GM12864 (cell line): ENCODE measurements at regions not wholly inside any gene's neighbourhood (a gene's known extent, or its start where the extent isn't known, plus 50 kb on each side); places are given as distances from the start of the nearest gene placed in this dataset.
"Not testable (repeated sequence)": the region's sequence is repeated elsewhere in the genome, so short reads cannot be mapped to it uniquely, and the experiment has no call there.

ENCODE experiments used
- DNase-seq: peaks from one replicate; pipeline ENCODE4 v3.0.0-alpha.2; 2011; ENCODE audit warnings: low read depth
- H3K4me3 ChIP-seq: 2 replicates; pipeline ENCODE4 v1.5.1; 2011; ENCODE audit warnings: mild to moderate bottlenecking, low read depth, low read length, control low read depth
- TF ChIP-seq, protein P1 (sequence below): IDR thresholded peaks from 2 replicates; pipeline ENCODE4 v1.5.1; 2011; ENCODE audit warnings: low read depth, mild to moderate bottlenecking, moderate library complexity, low read length, control low read depth, inconsistent platforms; ENCODE audit errors: missing control alignments

DNA sequence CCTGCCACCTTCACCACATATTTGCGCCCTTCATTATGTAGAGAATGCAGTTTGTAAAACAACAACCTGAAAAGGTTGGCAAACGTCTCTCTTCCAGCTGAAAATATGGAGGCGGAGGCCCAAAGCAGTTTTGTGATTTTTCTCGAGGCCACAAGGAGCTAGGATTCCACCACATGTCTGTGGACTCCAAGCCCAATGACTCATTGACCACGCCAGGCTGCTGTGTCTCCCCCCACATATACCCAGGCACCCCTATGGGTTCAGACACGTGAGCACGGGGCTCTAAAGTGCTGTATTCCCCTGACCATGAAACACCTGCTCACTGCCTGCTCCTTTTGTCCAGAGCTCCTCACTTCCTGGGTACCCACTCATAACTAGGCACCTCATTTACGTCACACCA, 121.4 kb upstream of the CDH5 start:
- no peak overlapping the region for H3K4me3 ChIP-seq
- TF ChIP-seq, protein P1, sequence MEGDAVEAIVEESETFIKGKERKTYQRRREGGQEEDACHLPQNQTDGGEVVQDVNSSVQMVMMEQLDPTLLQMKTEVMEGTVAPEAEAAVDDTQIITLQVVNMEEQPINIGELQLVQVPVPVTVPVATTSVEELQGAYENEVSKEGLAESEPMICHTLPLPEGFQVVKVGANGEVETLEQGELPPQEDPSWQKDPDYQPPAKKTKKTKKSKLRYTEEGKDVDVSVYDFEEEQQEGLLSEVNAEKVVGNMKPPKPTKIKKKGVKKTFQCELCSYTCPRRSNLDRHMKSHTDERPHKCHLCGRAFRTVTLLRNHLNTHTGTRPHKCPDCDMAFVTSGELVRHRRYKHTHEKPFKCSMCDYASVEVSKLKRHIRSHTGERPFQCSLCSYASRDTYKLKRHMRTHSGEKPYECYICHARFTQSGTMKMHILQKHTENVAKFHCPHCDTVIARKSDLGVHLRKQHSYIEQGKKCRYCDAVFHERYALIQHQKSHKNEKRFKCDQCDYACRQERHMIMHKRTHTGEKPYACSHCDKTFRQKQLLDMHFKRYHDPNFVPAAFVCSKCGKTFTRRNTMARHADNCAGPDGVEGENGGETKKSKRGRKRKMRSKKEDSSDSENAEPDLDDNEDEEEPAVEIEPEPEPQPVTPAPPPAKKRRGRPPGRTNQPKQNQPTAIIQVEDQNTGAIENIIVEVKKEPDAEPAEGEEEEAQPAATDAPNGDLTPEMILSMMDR = no peak
- no peak for DNase-seq

DNA sequence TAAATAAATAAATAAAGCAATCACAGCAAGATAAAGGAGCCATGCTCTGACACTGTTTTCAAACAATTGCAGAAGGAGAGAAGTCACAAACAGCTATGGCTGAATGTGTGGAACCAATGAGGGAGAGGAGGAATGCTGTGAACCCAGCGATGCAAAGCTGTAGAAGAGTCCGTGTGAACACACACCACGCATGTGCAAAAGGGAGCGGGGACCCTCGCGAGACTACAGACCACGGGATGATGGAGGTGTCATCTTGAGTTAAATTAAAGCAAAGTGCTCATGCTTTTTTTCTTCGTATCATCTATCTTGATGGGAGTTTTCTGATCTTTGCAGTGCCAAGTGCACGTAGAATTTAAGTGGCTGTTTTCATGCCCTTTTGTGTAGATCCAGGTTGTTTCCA, 123.8 kb upstream of the CDH5 start:
- H3K4me3 ChIP-seq = no peak overlapping the region
- no peak for DNase-seq
- TF ChIP-seq, protein P1 = no peak

DNA sequence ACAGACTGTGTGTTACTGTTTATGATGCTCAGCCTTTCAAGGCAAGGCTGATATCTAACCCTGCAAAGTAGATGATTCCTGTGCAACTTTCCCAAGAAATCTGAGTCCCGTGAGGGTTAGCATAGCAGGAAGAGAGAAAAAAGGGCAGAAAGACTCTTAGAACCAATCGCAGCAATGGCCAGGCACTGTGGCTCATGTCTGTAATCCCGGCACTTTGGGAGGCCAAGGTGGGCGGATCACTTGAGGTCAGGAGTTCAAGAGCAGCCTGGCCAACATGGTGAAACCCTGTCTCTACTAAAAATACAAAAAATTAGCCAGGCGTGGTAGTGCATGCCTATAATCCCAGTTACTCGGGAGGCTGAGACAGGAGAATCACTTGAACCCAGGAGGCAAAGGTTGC, 124.3 kb upstream of the CDH5 start:
- not testable (repeated sequence) for H3K4me3 ChIP-seq, DNase-seq

DNA sequence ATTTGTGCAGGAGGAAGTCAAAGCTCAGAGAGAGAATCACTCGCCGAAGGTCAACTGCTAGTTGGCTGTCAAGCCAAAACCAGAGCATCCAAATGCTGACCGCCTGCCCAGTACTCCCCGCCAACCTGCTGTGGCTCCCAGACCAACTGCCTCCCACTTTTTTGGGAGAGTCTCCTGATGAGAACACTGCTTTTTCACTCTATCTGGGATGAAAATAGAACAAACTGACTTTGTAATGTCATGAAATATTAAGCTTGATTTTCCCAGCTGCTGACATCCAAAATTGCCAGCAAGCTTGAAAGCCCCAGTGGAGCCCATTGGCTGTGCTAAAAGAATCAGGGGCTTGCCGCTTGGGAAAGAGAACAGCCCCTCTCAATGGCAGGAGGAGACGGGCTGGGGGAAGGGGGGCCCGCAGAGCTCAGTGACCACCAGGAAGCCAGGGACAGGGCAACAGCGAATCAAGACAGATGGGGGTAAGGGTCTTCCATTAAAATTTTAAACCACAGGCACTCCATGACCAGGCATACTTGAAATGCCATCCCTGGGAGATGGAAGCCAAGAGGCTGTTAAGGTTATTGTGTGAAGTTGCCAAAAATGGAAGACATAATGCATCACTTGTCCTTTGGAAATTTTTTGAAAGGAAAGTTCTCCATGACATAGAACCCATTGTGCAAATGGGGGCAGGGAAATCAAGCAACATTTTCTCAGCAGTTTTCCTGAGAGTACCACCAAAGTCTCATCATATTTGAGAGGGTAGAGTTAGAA, 125.7 kb upstream of the CDH5 start:
- no peak for DNase-seq
- TF ChIP-seq, protein P1 = no peak
- no peak overlapping the region for H3K4me3 ChIP-seq

DNA sequence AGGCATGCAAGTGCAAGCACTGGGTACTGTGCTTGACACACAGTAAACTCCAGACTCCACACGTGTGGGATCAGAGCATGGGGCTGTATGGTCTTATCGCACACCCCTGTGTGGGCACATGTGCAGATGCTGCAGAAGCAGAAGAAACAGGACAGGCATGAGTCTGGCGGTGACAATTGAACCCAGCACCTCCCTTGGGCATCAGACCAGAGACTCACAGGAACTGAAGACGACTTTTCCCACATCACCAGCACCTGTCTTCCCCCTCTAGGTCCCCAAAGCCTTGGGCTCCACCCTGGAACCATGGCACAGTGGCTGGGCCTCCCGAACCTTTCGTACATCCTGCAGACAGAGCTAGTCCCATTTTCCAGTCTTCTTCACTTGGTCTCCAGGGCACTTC, 126.4 kb upstream of the CDH5 start:
- no peak overlapping the region for H3K4me3 ChIP-seq
- TF ChIP-seq, protein P1 = no peak
- DNase-seq = no peak

DNA sequence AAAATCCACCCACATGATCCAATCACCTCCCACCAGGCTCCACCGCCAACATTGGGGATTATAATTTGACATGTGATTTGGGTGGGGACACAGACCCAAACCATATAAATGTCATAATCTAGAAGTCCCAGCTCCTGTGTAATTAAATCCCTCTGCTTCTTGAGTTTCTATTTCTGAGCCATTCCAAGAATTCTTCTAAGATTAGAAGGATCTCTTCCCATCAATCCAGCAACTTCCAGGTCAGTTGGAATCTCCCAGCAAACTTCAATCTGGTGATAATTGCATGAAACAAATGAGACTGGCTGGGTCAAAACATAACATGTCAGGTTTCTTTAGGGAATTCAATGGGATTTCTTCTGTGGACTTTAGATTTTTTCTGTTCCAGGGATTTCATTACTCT, 127.8 kb upstream of the CDH5 start:
- TF ChIP-seq, protein P1 = no peak
- no peak overlapping the region for H3K4me3 ChIP-seq
- DNase-seq = no peak

DNA sequence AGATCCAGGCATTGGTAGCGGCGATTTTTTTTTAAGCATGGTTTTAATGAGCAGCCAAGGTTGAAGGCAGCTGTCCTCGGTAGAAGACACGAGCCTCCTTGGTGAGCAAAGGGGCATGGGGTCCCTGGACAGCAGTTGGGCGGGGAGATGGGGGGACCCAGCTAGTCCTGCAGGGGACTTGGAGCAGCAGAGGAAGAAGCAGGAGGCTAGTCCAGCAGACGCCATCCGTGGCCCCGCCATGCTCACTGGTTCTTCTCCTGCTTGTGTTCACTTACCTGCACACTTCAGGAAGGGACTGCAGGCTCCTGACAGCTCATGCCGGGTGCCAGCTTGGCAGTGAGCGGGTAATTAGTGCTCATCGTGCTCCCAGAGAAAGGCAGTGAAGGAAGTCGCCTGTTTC, 130.2 kb upstream of the CDH5 start:
- TF ChIP-seq, protein P1 = no peak
- no peak for DNase-seq

More for the DNA sequence above, 130.2 kb upstream of the CDH5 start:
- H3K4me3 ChIP-seq = no peak overlapping the region
